IMR-90 (cell line): ENCODE measurements at regions not wholly inside any gene's neighbourhood (a gene's known extent, or its start where the extent isn't known, plus 50 kb on each side); places are given as distances from the start of the nearest gene placed in this dataset.

Source experiments
- ATAC-seq: fragments of 200-7000 bp; cut with Tn5 transposase; 2 replicates; pipeline ENCODE4 v1.9.1; 2020; ENCODE audit warnings: low read depth, mild to moderate bottlenecking, moderate library complexity
- BruUV-seq: library from RNA; stranded (reverse); fragments of 400-500 nt; replicated peaks from 2 replicates; lab custom pipeline; 2021; lab: Mats Ljungman, UMichigan
- CTCF ChIA-PET: fragments of 300-600 bp; formaldehyde crosslinking; extraction: SDS; loops from one replicate; lab custom pipeline; 2021; ENCODE audit warnings: antibody characterized with exemption; lab: Yijun Ruan, JAX
- POLR2A ChIA-PET: fragments of 300-600 bp; sonication (Branson Sonifier 250); formaldehyde crosslinking; loops from one replicate; lab custom pipeline; 2022; ENCODE audit warnings: antibody characterized with exemption; ENCODE audit not compliant: unreplicated experiment; lab: Charles Lee
- DNase-seq: peaks from one replicate; pipeline ENCODE4 v3.0.0; 2013
- H2AFZ ChIP-seq: replicated peaks from 2 replicates; pipeline ENCODE3; 2013; ENCODE audit warnings: low read length, mild to moderate bottlenecking; ENCODE audit not compliant: poor library complexity
- H2AK5ac ChIP-seq: 2 replicates; pipeline ENCODE4 v1.6.1; 2013; ENCODE audit warnings: low read depth, low read length, inconsistent platforms
- H2AK9ac ChIP-seq: replicated peaks from 2 replicates; pipeline ENCODE3; 2013; ENCODE audit warnings: mild to moderate bottlenecking, low read depth, low read length, moderate library complexity; ENCODE audit not compliant: poor library complexity
- H2BK120ac ChIP-seq: 2 replicates; pipeline ENCODE4 v1.6.1; 2013; ENCODE audit warnings: low read depth, low read length, inconsistent platforms
- H2BK15ac ChIP-seq: 3 replicates; pipeline ENCODE4 v1.6.1; 2013; ENCODE audit warnings: low read depth, low read length, inconsistent platforms
- H2BK20ac ChIP-seq: 2 replicates; pipeline ENCODE4 v1.6.1; 2013; ENCODE audit warnings: low read depth, mild to moderate bottlenecking, inconsistent platforms, low read length, moderate library complexity
- H2BK5ac ChIP-seq: 2 replicates; pipeline ENCODE4 v1.6.1; 2013; ENCODE audit warnings: mild to moderate bottlenecking, low read depth, low read length, inconsistent platforms; ENCODE audit not compliant: poor library complexity, severe bottlenecking
- H3K14ac ChIP-seq: replicated peaks from 2 replicates; pipeline ENCODE4 v1.6.1; 2013; ENCODE audit warnings: low read depth, low read length, inconsistent platforms
- H3K18ac ChIP-seq: 2 replicates; pipeline ENCODE4 v1.6.1; 2013; ENCODE audit warnings: low read depth, low read length, control low read depth
- H3K23ac ChIP-seq: 2 replicates; pipeline ENCODE4 v1.6.1; 2013; ENCODE audit warnings: low read depth, low read length, inconsistent platforms
- H3K27ac ChIP-seq: 2 replicates; pipeline ENCODE4 v1.5.1; 2013; ENCODE audit warnings: mild to moderate bottlenecking, control low read depth, low read length; ENCODE audit not compliant: insufficient read depth
- H3K27me3 ChIP-seq: 2 replicates; pipeline ENCODE4 v1.6.1; 2013; ENCODE audit warnings: low read length; ENCODE audit not compliant: control insufficient read depth, insufficient read depth
- H3K36me3 ChIP-seq: 2 replicates; pipeline ENCODE4 v1.6.1; 2013; ENCODE audit warnings: low read length, mixed read lengths; ENCODE audit not compliant: control insufficient read depth, insufficient read depth
- H3K4ac ChIP-seq: 2 replicates; pipeline ENCODE4 v1.6.1; 2013; ENCODE audit warnings: low read depth, low read length, inconsistent platforms
- H3K4me1 ChIP-seq: 2 replicates; pipeline ENCODE4 v1.6.1; 2013; ENCODE audit warnings: low read length, mixed read lengths; ENCODE audit not compliant: control insufficient read depth, insufficient read depth
- H3K4me2 ChIP-seq: 2 replicates; pipeline ENCODE4 v1.6.1; 2013; ENCODE audit warnings: low read depth, mild to moderate bottlenecking, control low read depth, low read length, moderate library complexity
- H3K4me3 ChIP-seq: 2 replicates; pipeline ENCODE4 v1.5.1; 2013; ENCODE audit warnings: low read depth, mild to moderate bottlenecking, control low read depth, low read length, moderate library complexity; ENCODE audit not compliant: insufficient read depth
- H3K56ac ChIP-seq: 2 replicates; pipeline ENCODE4 v1.6.1; 2013; ENCODE audit warnings: low read length, inconsistent platforms; ENCODE audit not compliant: insufficient read depth; ENCODE audit errors: extremely low read depth
- H3K79me1 ChIP-seq, 2 experiments: 2 replicates each; pipeline ENCODE4 v1.6.1; 2013; ENCODE audit warnings: low read length in 2 of 2, inconsistent platforms in 1 of 2, low read depth in 1 of 2
- H3K9ac ChIP-seq: 2 replicates; pipeline ENCODE4 v1.6.1; 2013; ENCODE audit warnings: low read depth, low read length, control low read depth
- H3K9me1 ChIP-seq: 2 replicates; pipeline ENCODE4 v1.6.1; 2013; ENCODE audit warnings: low read length, inconsistent platforms; ENCODE audit not compliant: insufficient read depth
- H3K9me3 ChIP-seq: 2 replicates; pipeline ENCODE4 v1.6.1; 2013; ENCODE audit warnings: low read length; ENCODE audit not compliant: control insufficient read depth, insufficient read depth
- H4K20me1 ChIP-seq: 2 replicates; pipeline ENCODE4 v1.6.1; 2013; ENCODE audit warnings: low read length, inconsistent platforms; ENCODE audit not compliant: insufficient read depth
- H4K5ac ChIP-seq: 2 replicates; pipeline ENCODE4 v1.6.1; 2013; ENCODE audit warnings: mild to moderate bottlenecking, low read depth, low read length, control low read depth
- H4K8ac ChIP-seq, 2 experiments: 2 replicates each; pipeline ENCODE4 v1.6.1; 2013; ENCODE audit warnings: low read depth in 2 of 2, low read length in 2 of 2, control low read depth in 1 of 2, inconsistent platforms in 1 of 2
- H4K91ac ChIP-seq: 2 replicates; pipeline ENCODE4 v1.6.1; 2013; ENCODE audit warnings: low read depth, low read length, inconsistent platforms; ENCODE audit not compliant: insufficient read depth
- BHLHE40 ChIP-seq: fragments of 150-350 bp; IDR thresholded peaks from 2 replicates; pipeline ENCODE4 v1.6.1; 2016; ENCODE audit warnings: mild to moderate bottlenecking, low read depth, low read length
- CEBPB ChIP-seq: IDR thresholded peaks from 2 replicates; pipeline ENCODE4 v1.6.1; 2012; ENCODE audit warnings: low read depth, low read length, improper control_type of control experiment
- CHD1 ChIP-seq: IDR thresholded peaks from 2 replicates; pipeline ENCODE4 v1.6.1; 2012; ENCODE audit warnings: low read depth, low read length, improper control_type of control experiment
- CTCF ChIP-seq: conservative IDR thresholded peaks from 2 replicates; pipeline ENCODE4 v1.5.1; 2012; ENCODE audit warnings: mild to moderate bottlenecking, low read depth, low read length, improper control_type of control experiment
- ELK1 ChIP-seq: fragments of 150-350 bp; IDR thresholded peaks from 2 replicates; pipeline ENCODE4 v1.6.1; 2016; ENCODE audit warnings: low read depth, mild to moderate bottlenecking, low read length, moderate library complexity, borderline replicate concordance
- FOS ChIP-seq: fragments of 150-350 bp; IDR thresholded peaks from 2 replicates; pipeline ENCODE4 v1.6.1; 2016; ENCODE audit warnings: low read depth, low read length
- MAFK ChIP-seq: IDR thresholded peaks from 2 replicates; pipeline ENCODE4 v1.6.1; 2012; ENCODE audit warnings: low read depth, low read length, improper control_type of control experiment
- MAZ ChIP-seq: IDR thresholded peaks from 2 replicates; pipeline ENCODE4 v1.6.1; 2012; ENCODE audit warnings: low read depth, mild to moderate bottlenecking, low read length, improper control_type of control experiment, moderate library complexity, borderline replicate concordance
- MXI1 ChIP-seq: IDR thresholded peaks from 2 replicates; pipeline ENCODE4 v1.6.1; 2012; ENCODE audit warnings: low read depth, mild to moderate bottlenecking, low read length, moderate library complexity, borderline replicate concordance
- NFE2L2 ChIP-seq: fragments of 150-350 bp; IDR thresholded peaks from 2 replicates; pipeline ENCODE4 v1.6.1; 2016; ENCODE audit warnings: low read depth, mild to moderate bottlenecking, low read length
- POLR2A ChIP-seq: IDR thresholded peaks from 2 replicates; pipeline ENCODE4 v1.6.1; 2012; ENCODE audit warnings: mild to moderate bottlenecking, low read depth, low read length
- RAD21 ChIP-seq: IDR thresholded peaks from 2 replicates; pipeline ENCODE4 v1.6.1; 2012; ENCODE audit warnings: low read length, improper control_type of control experiment
- RCOR1 ChIP-seq: IDR thresholded peaks from 2 replicates; pipeline ENCODE4 v1.6.1; 2012; ENCODE audit warnings: mild to moderate bottlenecking, low read length, improper control_type of control experiment; ENCODE audit not compliant: insufficient replicate concordance
- SMC3 ChIP-seq: fragments of 150-350 bp; IDR thresholded peaks from 2 replicates; pipeline ENCODE4 v1.6.1; 2016; ENCODE audit warnings: low read depth, mild to moderate bottlenecking, antibody characterized with exemption, low read length, moderate library complexity
- USF2 ChIP-seq: fragments of 150-350 bp; IDR thresholded peaks from 2 replicates; pipeline ENCODE4 v1.6.1; 2017; ENCODE audit warnings: mild to moderate bottlenecking, antibody characterized with exemption, low read length, low read depth
- WGBS, 2 experiments: methylation state at CpG; one replicate each; pipeline versions ENCODE4 v1.1.5 to v1.1.7; 2013; ENCODE audit warnings: missing lambda C conversion rate in 2 of 2; ENCODE audit not compliant: insufficient read length in 1 of 2; ENCODE audit errors: extremely low coverage in 2 of 2; 5-methylcytosine and 5-hydroxymethylcytosine counted together
- dilution Hi-C: fragments of 300-500 bp; cut with HindIII; formaldehyde crosslinking; loops from one replicate; pipeline ENCODE4 v1.14.3; 2018; ENCODE audit warnings: low sequenced_read_pairs; ENCODE audit not compliant: unreplicated experiment
- in situ Hi-C: fragments of 300-500 bp; cut with MboI; formaldehyde crosslinking; loops from 3 replicates; pipeline ENCODE4 v1.14.3; 2019; ENCODE audit warnings: low sequenced_read_pairs, inconsistent platforms, mixed read lengths
- intact Hi-C: fragments of 100-400 bp; cut with micrococcal nuclease; formaldehyde crosslinking; loops from 2 replicates; pipeline ENCODE4 v1.10.0; 2022

- H2AK9ac ChIP-seq = no peak overlapping the region
- H4K8ac ChIP-seq = no peak overlapping the region
- intact Hi-C loops = no loop called here
- H3K79me1 ChIP-seq = no peaks in the 10 kb centered on the region
- ChIA-PET POLR2A (no interaction called here), CTCF (no interaction called here)
- no peak overlapping the region for H2BK120ac ChIP-seq
- no peak overlapping the region for H3K4ac ChIP-seq
- no peak for ATAC-seq
- no peak overlapping the region for H2BK20ac ChIP-seq
- 82% methylated on average over 2 of the region's 4 CpGs; no CpG with 5 or more reads in 1 of the 2 experiments for WGBS, 2 experiments
- H3K14ac ChIP-seq = no peak overlapping the region
- H4K5ac ChIP-seq = no peak overlapping the region
- H2AK5ac ChIP-seq = no peak overlapping the region
- H3K36me3 ChIP-seq = no peaks in the 10 kb centered on the region
- H3K27ac ChIP-seq = no peak overlapping the region
- H2BK5ac ChIP-seq = no peak overlapping the region
- no peak overlapping the region for H3K4me3 ChIP-seq
- no peak overlapping the region for H3K9ac ChIP-seq
- H3K9me3 ChIP-seq = no peaks in the 10 kb centered on the region
- BruUV-seq = no TSS peak
- peaks cover 30% of the 10 kb centered on the region for H3K27me3 ChIP-seq
- dilution Hi-C loops = no loop called here
- no peak overlapping the region for H4K91ac ChIP-seq
- H4K20me1 ChIP-seq = no peaks in the 10 kb centered on the region
- H3K9me1 ChIP-seq = no peaks in the 10 kb centered on the region
- no peak overlapping the region for H2BK15ac ChIP-seq
- no peak overlapping the region for H3K56ac ChIP-seq
- no peak overlapping the region for H3K18ac ChIP-seq
- no peak for TF ChIP-seq USF2
- TF ChIP-seq MAFK = no peak
- no peak for TF ChIP-seq RCOR1
- no peak for TF ChIP-seq CHD1
- no peak for TF ChIP-seq ELK1
- TF ChIP-seq SMC3 = no peak
- TF ChIP-seq BHLHE40 = no peak
- no peak for TF ChIP-seq RAD21
- no peak for TF ChIP-seq POLR2A
- no peak for TF ChIP-seq FOS
- no peak for TF ChIP-seq NFE2L2
- no peak for TF ChIP-seq CEBPB
- no peak for TF ChIP-seq MXI1
- no peak for TF ChIP-seq CTCF
- TF ChIP-seq MAZ = no peak
- no peak overlapping the region for H3K23ac ChIP-seq
- H3K4me2 ChIP-seq = no peak overlapping the region
- H3K4me1 ChIP-seq = no peaks in the 10 kb centered on the region
- no peak overlapping the region for H2AFZ ChIP-seq
- DNase-seq = no peak
- in situ Hi-C loops = no loop called here
These were observed 200.5 kb upstream of the RREB1 start for GRCh38 chr6:6907286-6907685.
